HCT116 (cell line): ENCODE measurements at regions not wholly inside any gene's neighbourhood (a gene's known extent, or its start where the extent isn't known, plus 50 kb on each side); places are given as distances from the start of the nearest gene placed in this dataset.

Experiments
- ATAC-seq: fragments of 200-7000 bp; cut with Tn5 transposase; 2 replicates; pipeline ENCODE4 v1.9.1; 2020; ENCODE audit warnings: mild to moderate bottlenecking, moderate library complexity
- BruUV-seq: library from RNA; stranded (reverse); fragments of 400-500 nt; replicated peaks from 2 replicates; lab custom pipeline; 2021; lab: Mats Ljungman, UMichigan
- CTCF ChIA-PET: fragments of 300-600 bp; sonication (Branson Sonifier 250); formaldehyde crosslinking; loops from one replicate; lab custom pipeline; 2021; ENCODE audit warnings: antibody characterized with exemption; lab: Charles Lee
- POLR2A ChIA-PET: fragments of 300-600, 350-600 bp; sonication (Branson Sonifier 250); formaldehyde crosslinking; loops from one replicate; lab custom pipeline; 2021; ENCODE audit warnings: antibody characterized with exemption; lab: Charles Lee
- RAD21 ChIA-PET, 2 experiments: fragments of 300-600 bp; sonication (Branson Sonifier 250); formaldehyde crosslinking; loops; one replicate each; lab custom pipeline; 2023; ENCODE audit warnings: low total read pairs in 2 of 2; ENCODE audit not compliant: uncharacterized antibody in 2 of 2, unreplicated experiment in 2 of 2, low non-redundant PET in 1 of 2; lab: Charles Lee
- DNase-seq: peaks from one replicate; pipeline ENCODE4 v3.0.0-alpha.2; 2010; ENCODE audit warnings: low read depth, low spot score
- H2AFZ ChIP-seq: fragments of 200-600 bp; shearing (Covaris generic), sonication (generic); 2 replicates; pipeline ENCODE4 v1.6.1; 2017; ENCODE audit warnings: low read depth, mixed run types, mixed read lengths, antibody characterized with exemption, low read length; ENCODE audit not compliant: poor library complexity, severe bottlenecking
- H3K27ac ChIP-seq: 2 replicates; pipeline ENCODE4 v1.5.1; 2012; ENCODE audit warnings: low read depth, low read length
- H3K27me3 ChIP-seq: fragments of 200-600 bp; sonication (generic); 2 replicates; pipeline ENCODE4 v1.6.1; 2016; ENCODE audit warnings: mixed run types, low read length, mixed read lengths; ENCODE audit not compliant: insufficient read depth
- H3K36me3 ChIP-seq, 2 experiments: fragments of 200-500 bp in 1 of 2; fragments of 200-600 bp in 1 of 2; sonication (Bioruptor generic) in 1 of 2; sonication (generic) in 1 of 2; 2 replicates each; pipeline versions ENCODE4 v1.5.1 to v1.6.1; 2014 to 2016; ENCODE audit warnings: low read length in 2 of 2, inconsistent platforms in 1 of 2, mixed read lengths in 1 of 2, mixed run types in 1 of 2; ENCODE audit not compliant: insufficient read depth in 2 of 2, control insufficient read depth in 1 of 2
- H3K4me1 ChIP-seq, 2 experiments: fragments of 200-600 bp in 1 of 2; sonication (generic) in 1 of 2; 2 replicates each; pipeline versions ENCODE4 v1.5.1 to v1.6.1; 2012 to 2017; ENCODE audit warnings: low read length in 2 of 2, inconsistent platforms in 1 of 2, mild to moderate bottlenecking in 1 of 2, mixed read lengths in 1 of 2, mixed run types in 1 of 2, moderate library complexity in 1 of 2; ENCODE audit not compliant: insufficient read depth in 2 of 2, control insufficient read depth in 1 of 2
- H3K4me2 ChIP-seq: fragments of 200-600 bp; sonication (generic); 2 replicates; pipeline ENCODE4 v1.6.1; 2017; ENCODE audit warnings: mixed run types, low read length, mixed read lengths
- H3K4me3 ChIP-seq, 2 experiments: fragments of 200-600 bp in 1 of 2; sonication (generic) in 1 of 2; replicated peaks in 1 of 2; 2 replicates each; pipeline ENCODE4 v1.5.1; 2011 to 2016; ENCODE audit warnings: low read length in 2 of 2, control low read depth in 1 of 2, low read depth in 1 of 2, mild to moderate bottlenecking in 1 of 2, mixed read lengths in 1 of 2, mixed run types in 1 of 2
- H3K79me2 ChIP-seq: fragments of 200-600 bp; sonication (generic); 2 replicates; pipeline ENCODE4 v1.6.1; 2017; ENCODE audit warnings: mild to moderate bottlenecking, mixed run types, low read length, moderate library complexity, mixed read lengths; ENCODE audit not compliant: insufficient read depth
- H3K9ac ChIP-seq: fragments of 200-600 bp; sonication (generic); 2 replicates; pipeline ENCODE4 v1.6.1; 2016; ENCODE audit warnings: low read length, mixed read lengths
- H3K9me2 ChIP-seq: fragments of 200-600 bp; sonication (generic), shearing (Covaris generic); 2 replicates; pipeline ENCODE4 v1.6.1; 2017; ENCODE audit warnings: mixed run types, mild to moderate bottlenecking, moderate library complexity; ENCODE audit not compliant: insufficient read depth
- H3K9me3 ChIP-seq, 2 experiments: fragments of 200-500 bp in 1 of 2; fragments of 200-600 bp in 1 of 2; sonication (Bioruptor generic) in 1 of 2; sonication (generic) in 1 of 2; 2 replicates each; pipeline ENCODE4 v1.6.1; 2014 to 2017; ENCODE audit warnings: low read length in 2 of 2, mixed read lengths in 2 of 2, inconsistent platforms in 1 of 2, low read depth in 1 of 2, mild to moderate bottlenecking in 1 of 2, mixed run types in 1 of 2, moderate library complexity in 1 of 2; ENCODE audit not compliant: control insufficient read depth in 1 of 2, insufficient read depth in 1 of 2
- H4K20me1 ChIP-seq: fragments of 200-600 bp; sonication (generic), shearing (Covaris generic); 2 replicates; pipeline ENCODE4 v1.6.1; 2017; ENCODE audit warnings: mixed run types, mild to moderate bottlenecking, moderate library complexity; ENCODE audit not compliant: insufficient read depth
- CEBPB ChIP-seq: IDR thresholded peaks from 2 replicates; pipeline ENCODE4 v1.6.1; 2012; ENCODE audit warnings: low read depth
- CTCF ChIP-seq, 3 experiments: fragments of 200-600 bp in 1 of 3; sonication (generic) in 1 of 3; IDR thresholded peaks in 2 of 3; conservative IDR thresholded peaks in 1 of 3; 2 replicates each; pipeline ENCODE4 v1.5.1; 2012 to 2017; ENCODE audit warnings: low read depth in 2 of 3, low read length in 2 of 3, antibody characterized with exemption in 1 of 3, borderline replicate concordance in 1 of 3, control low read depth in 1 of 3, mild to moderate bottlenecking in 1 of 3, mixed read lengths in 1 of 3, mixed run types in 1 of 3, moderate library complexity in 1 of 3; ENCODE audit not compliant: insufficient read depth in 1 of 3
- EGR1 ChIP-seq: IDR thresholded peaks from 2 replicates; pipeline ENCODE4 v1.6.1; 2012; ENCODE audit warnings: low read depth
- EZH2 ChIP-seq: fragments of 200-600 bp; sonication (generic); IDR thresholded peaks from 2 replicates; pipeline ENCODE4 v1.6.1; 2017; ENCODE audit warnings: antibody characterized with exemption, mixed run types
- FOSL1 ChIP-seq: IDR thresholded peaks from 2 replicates; pipeline ENCODE4 v1.6.1; 2012; ENCODE audit warnings: low read depth
- JUND ChIP-seq: IDR thresholded peaks from 2 replicates; pipeline ENCODE4 v1.6.1; 2012
- MAX ChIP-seq: IDR thresholded peaks from 2 replicates; pipeline ENCODE4 v1.6.1; 2012
- POLR2A ChIP-seq: IDR thresholded peaks from 2 replicates; pipeline ENCODE4 v1.7.0; 2011; ENCODE audit warnings: borderline replicate concordance; ENCODE audit not compliant: insufficient read depth, insufficient read length; ENCODE audit errors: extremely low read depth
- POLR2AphosphoS5 ChIP-seq: IDR thresholded peaks from 2 replicates; pipeline ENCODE4 v1.6.1; 2011; ENCODE audit warnings: mild to moderate bottlenecking, low read depth, low read length, moderate library complexity
- RAD21 ChIP-seq: IDR thresholded peaks from 2 replicates; pipeline ENCODE4 v1.6.1; 2012; ENCODE audit warnings: low read depth, mild to moderate bottlenecking
- SIN3A ChIP-seq: IDR thresholded peaks from 2 replicates; pipeline ENCODE4 v1.6.1; 2012; ENCODE audit warnings: low read depth
- SP1 ChIP-seq: IDR thresholded peaks from 2 replicates; pipeline ENCODE4 v1.6.1; 2012; ENCODE audit warnings: low read depth
- TCF7L2 ChIP-seq: IDR thresholded peaks from 2 replicates; pipeline ENCODE4 v1.7.0; 2011; ENCODE audit warnings: borderline replicate concordance, inconsistent platforms; ENCODE audit not compliant: insufficient read depth, insufficient read length; ENCODE audit errors: extremely low read depth
- YY1 ChIP-seq: IDR thresholded peaks from 2 replicates; pipeline ENCODE4 v1.6.1; 2011; ENCODE audit warnings: low read length, low read depth, moderate library complexity, mild to moderate bottlenecking; ENCODE audit not compliant: insufficient replicate concordance; ENCODE audit errors: extremely low read depth
- ZNF274 ChIP-seq: fragments of 200-500 bp; sonication (Bioruptor generic); IDR thresholded peaks from 2 replicates; pipeline ENCODE4 v1.6.1; 2014; ENCODE audit warnings: mild to moderate bottlenecking, low read depth, low read length, inconsistent platforms
- intact Hi-C: fragments of 100-400 bp; cut with micrococcal nuclease; formaldehyde crosslinking; loops from 2 replicates; pipeline ENCODE4 v1.10.0; 2022
- TF ChIP-seq, protein P1 (sequence below): IDR thresholded peaks from 2 replicates; pipeline ENCODE4 v1.6.1; 2011; ENCODE audit warnings: mild to moderate bottlenecking, low read length, moderate library complexity; ENCODE audit not compliant: insufficient replicate concordance; ENCODE audit errors: extremely low read depth
- TF ChIP-seq, protein P2 (sequence below): IDR thresholded peaks from 2 replicates; pipeline ENCODE4 v1.6.1; 2012

DNA sequence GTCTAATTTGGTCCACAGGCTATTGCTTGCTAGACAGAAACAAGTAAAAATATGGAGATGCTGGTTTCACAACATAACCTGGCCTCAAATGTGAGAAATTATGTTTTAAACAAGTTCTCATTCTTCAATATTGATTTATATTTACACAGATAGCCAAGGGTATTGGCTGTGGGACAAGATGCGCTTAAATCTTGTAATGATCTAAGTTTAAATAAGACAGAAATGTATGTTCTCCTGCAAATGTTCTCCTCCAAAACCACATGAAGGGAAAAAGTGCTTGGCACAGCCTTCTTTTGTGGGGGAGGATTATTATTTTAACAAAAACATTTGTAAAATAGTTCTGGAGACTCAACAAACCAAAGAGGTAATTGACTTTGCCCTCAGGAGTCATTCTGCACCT, 356.0 kb downstream of the DMAC1 start:
- H3K4me2 ChIP-seq: no peak overlapping the region
- H3K9me3 ChIP-seq: no peaks in the 10 kb centered on the region
- no peaks in the 10 kb centered on the region for H3K27me3 ChIP-seq
- H4K20me1 ChIP-seq: no peaks in the 10 kb centered on the region
- intact Hi-C loops: no loop called here
- H3K79me2 ChIP-seq: no peaks in the 10 kb centered on the region
- BruUV-seq: no TSS peak
- H3K9me2 ChIP-seq: no peaks in the 10 kb centered on the region
- POLR2A ChIA-PET: no interaction called here
- CTCF ChIA-PET: no interaction called here
- TF ChIP-seq, protein P1, sequence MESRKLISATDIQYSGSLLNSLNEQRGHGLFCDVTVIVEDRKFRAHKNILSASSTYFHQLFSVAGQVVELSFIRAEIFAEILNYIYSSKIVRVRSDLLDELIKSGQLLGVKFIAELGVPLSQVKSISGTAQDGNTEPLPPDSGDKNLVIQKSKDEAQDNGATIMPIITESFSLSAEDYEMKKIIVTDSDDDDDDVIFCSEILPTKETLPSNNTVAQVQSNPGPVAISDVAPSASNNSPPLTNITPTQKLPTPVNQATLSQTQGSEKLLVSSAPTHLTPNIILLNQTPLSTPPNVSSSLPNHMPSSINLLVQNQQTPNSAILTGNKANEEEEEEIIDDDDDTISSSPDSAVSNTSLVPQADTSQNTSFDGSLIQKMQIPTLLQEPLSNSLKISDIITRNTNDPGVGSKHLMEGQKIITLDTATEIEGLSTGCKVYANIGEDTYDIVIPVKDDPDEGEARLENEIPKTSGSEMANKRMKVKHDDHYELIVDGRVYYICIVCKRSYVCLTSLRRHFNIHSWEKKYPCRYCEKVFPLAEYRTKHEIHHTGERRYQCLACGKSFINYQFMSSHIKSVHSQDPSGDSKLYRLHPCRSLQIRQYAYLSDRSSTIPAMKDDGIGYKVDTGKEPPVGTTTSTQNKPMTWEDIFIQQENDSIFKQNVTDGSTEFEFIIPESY: no peak
- TF ChIP-seq RAD21 (no peak), YY1 (no peak), TCF7L2 (no peak), FOSL1 (no peak), CTCF (IDR thresholded peaks at IDR 0.05 in 2 of 3, conservative IDR thresholded peaks at IDR 0.05 in 1 of 3; ENCODE audit: borderline replicate concordance in 1 of 3, insufficient read depth in 1 of 3, low read depth in 2 of 3, low read length in 2 of 3) (no peak), ZNF274 (no peak), SIN3A (no peak), EZH2 (no peak), MAX (no peak), EGR1 (no peak), SP1 (no peak), POLR2AphosphoS5 (no peak), POLR2A (no peak), CEBPB (no peak), JUND (no peak)
- TF ChIP-seq, protein P2, sequence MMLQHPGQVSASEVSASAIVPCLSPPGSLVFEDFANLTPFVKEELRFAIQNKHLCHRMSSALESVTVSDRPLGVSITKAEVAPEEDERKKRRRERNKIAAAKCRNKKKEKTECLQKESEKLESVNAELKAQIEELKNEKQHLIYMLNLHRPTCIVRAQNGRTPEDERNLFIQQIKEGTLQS: no peak
- TF ChIP-seq, all 23 proteins: peak for 0
- no peaks in the 10 kb centered on the region for H3K36me3 ChIP-seq
- H3K4me3 ChIP-seq: no peak overlapping the region
- DNase-seq (no peak), ATAC-seq (no peak)
- H3K27ac ChIP-seq: no peak overlapping the region
- no peaks in the 10 kb centered on the region for H3K4me1 ChIP-seq
- no peak overlapping the region for H2AFZ ChIP-seq
- H3K9ac ChIP-seq: no peak overlapping the region
- RAD21 ChIA-PET: no interaction called here
